ENCODE measurements at regions not wholly inside any gene's neighbourhood (a gene's known extent, or its start where the extent isn't known, plus 50 kb on each side); places are given as distances from the start of the nearest gene placed in this dataset.

DNA sequence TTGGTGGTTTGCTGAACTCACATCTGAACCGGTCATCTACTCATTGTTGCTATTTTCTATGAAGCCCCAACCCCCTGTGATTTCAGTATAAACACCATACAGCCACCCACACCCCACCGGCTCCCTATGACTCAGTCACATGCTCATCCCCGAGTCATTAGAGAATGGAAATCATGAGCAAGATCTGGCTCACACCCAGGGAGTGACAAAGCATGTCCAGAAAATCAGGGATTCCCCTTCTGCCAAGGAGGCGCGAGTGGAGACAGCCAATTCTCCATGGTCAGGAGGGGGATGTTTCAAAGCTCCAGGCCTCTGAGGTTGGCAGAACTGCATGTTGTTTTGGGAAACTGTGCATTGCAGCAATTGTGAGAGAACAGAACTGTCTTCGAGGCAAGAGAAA is 657.5 kb upstream of the TBX3 start:
- no peaks in the 10 kb centered on the region for H3K36me3 ChIP-seq (ENCODE audit: control insufficient read depth, insufficient read depth, low read length)
- H3K4me1 ChIP-seq (ENCODE audit: control insufficient read depth, insufficient read depth, low read length) = no peaks in the 10 kb centered on the region
- H3K4me3 ChIP-seq (ENCODE audit: insufficient read depth, low read depth, low read length) = no peak overlapping the region
- WGBS, 2 experiments = 83 to 84% methylated on average over 6 of the region's 6 CpGs
- no peaks in the 10 kb centered on the region for H3K27me3 ChIP-seq (ENCODE audit: control insufficient read depth, insufficient read depth, low read length, poor library complexity, severe bottlenecking)
- H3K27ac ChIP-seq (ENCODE audit: insufficient read depth, low read depth, low read length, poor library complexity, severe bottlenecking) = no peak overlapping the region
- no peaks in the 10 kb centered on the region for H3K9me3 ChIP-seq (ENCODE audit: control insufficient read depth, low read length)

DNA sequence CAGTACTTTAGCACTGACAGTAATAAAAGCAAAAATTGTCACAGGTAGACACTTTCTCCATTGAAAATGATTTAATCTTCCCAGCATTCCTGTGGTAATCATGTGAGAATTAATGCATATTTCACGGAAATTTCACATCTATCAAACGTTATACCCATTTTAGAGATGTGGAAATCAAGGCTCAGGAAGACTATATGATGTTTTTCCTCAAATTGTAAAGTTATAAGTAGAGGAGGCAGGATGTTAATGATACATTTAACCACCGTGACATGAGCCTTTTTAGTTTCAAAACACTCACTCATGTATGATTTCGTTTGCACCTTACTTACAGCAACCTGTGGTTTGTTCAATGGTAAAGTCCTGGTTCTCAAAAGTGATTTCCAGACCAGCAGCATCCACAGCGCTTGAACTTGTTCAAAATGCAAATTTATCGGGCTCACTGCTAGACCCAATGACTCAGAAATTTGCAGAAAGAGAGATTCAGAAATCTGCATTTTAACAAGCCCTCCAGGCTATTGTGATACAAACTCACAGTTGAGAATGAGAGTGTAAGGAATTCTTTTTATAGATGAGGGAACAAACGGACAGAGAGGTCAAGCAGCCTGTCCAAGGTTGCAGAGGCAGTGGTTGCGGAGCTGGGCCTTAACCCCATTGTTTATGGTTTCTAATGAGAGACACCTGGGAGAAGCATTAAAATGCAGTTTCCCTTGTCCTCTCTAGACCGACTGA is 654.8 kb upstream of the TBX3 start:
- Histone ChIP-seq H3K27ac (ENCODE audit: insufficient read depth, low read depth, low read length, poor library complexity, severe bottlenecking) (no peak overlapping the region), H3K4me1 (ENCODE audit: control insufficient read depth, insufficient read depth, low read length) (no peaks in the 10 kb centered on the region), H3K36me3 (ENCODE audit: control insufficient read depth, insufficient read depth, low read length) (no peaks in the 10 kb centered on the region), H3K9me3 (ENCODE audit: control insufficient read depth, low read length) (no peaks in the 10 kb centered on the region), H3K4me3 (ENCODE audit: insufficient read depth, low read depth, low read length) (no peak overlapping the region), H3K27me3 (ENCODE audit: control insufficient read depth, insufficient read depth, low read length, poor library complexity, severe bottlenecking) (no peaks in the 10 kb centered on the region)
- 70 to 79% methylated on average over 8 to 9 of the region's 9 CpGs for WGBS, 2 experiments

DNA sequence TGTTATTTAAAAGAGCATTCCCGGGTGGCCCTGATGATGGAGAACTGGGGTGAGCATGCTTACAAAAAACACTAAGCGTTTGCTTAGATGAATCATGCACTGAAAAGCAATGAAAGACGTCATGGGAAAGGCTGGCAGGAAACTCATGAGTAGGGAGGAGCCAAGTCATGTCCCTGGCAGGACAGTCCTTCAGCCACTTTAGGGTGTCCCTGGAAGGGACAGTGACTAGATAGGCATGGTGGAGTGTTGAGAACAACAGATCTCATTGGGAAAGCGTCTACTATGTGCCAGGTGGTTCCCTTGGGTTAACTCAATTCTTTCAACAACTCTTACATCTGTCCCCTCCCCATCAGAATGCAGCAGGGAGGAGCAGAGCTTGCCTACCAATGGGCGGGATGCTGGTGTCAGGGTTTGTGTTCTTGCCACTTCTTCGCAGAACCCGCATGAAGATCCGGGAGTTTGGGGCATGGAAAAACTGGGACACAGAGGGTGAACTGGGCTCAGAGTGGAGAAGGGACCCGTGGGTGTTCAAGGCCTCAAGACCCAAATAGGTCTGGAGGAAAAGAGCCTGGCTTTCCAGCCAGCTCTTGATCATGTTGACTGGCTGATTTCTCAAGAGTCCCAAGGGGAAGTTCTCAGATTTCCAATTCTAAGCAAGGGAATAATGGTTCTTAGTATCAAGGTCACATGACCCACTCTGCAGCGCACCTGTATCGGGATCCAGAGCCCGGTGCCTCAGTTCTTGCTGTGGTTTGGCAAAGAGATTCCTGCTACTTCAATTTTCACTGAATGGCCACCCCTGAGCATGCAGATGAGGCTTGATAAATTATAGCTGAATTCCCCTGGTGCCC is 653.9 kb upstream of the TBX3 start:
- H3K4me1 ChIP-seq (ENCODE audit: control insufficient read depth, insufficient read depth, low read length) = no peaks in the 10 kb centered on the region
- H3K27ac ChIP-seq (ENCODE audit: insufficient read depth, low read depth, low read length, poor library complexity, severe bottlenecking) = no peak overlapping the region
- H3K27me3 ChIP-seq (ENCODE audit: control insufficient read depth, insufficient read depth, low read length, poor library complexity, severe bottlenecking) = no peaks in the 10 kb centered on the region
- H3K9me3 ChIP-seq (ENCODE audit: control insufficient read depth, low read length) = no peaks in the 10 kb centered on the region
- H3K4me3 ChIP-seq (ENCODE audit: insufficient read depth, low read depth, low read length) = no peak overlapping the region
- WGBS, 2 experiments = 74 to 80% methylated on average over 12 of the region's 12 CpGs
- H3K36me3 ChIP-seq (ENCODE audit: control insufficient read depth, insufficient read depth, low read length) = no peaks in the 10 kb centered on the region

DNA sequence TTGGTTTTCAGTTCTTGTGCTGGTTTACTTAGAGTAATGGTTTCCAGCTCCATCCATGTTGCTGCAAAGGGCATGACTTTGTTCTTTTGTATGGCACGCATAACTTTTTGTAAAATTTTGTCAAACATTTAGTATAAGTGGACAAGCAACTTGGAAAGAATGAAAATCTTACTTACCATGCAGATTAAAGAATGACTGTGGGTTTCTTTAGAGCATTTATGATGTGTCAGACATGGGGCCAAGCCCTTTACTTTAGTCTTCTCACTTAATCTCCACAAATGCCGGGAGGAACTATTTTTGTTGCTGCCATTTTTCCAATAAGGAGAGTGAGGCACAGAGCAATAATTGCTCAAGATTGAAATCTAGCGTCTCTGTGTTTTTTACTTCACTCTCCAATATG is 652.5 kb upstream of the TBX3 start:
- H3K9me3 ChIP-seq (ENCODE audit: control insufficient read depth, low read length) = no peaks in the 10 kb centered on the region
- peaks cover 3% of the 10 kb centered on the region for H3K27me3 ChIP-seq (ENCODE audit: control insufficient read depth, insufficient read depth, low read length, poor library complexity, severe bottlenecking)
- no peaks in the 10 kb centered on the region for H3K36me3 ChIP-seq (ENCODE audit: control insufficient read depth, insufficient read depth, low read length)
- H3K27ac ChIP-seq (ENCODE audit: insufficient read depth, low read depth, low read length, poor library complexity, severe bottlenecking) = no peak overlapping the region
- WGBS, 2 experiments = 93 to 96% methylated on average over 3 of the region's 3 CpGs
- H3K4me1 ChIP-seq (ENCODE audit: control insufficient read depth, insufficient read depth, low read length) = no peaks in the 10 kb centered on the region
- H3K4me3 ChIP-seq (ENCODE audit: insufficient read depth, low read depth, low read length) = no peak overlapping the region

DNA sequence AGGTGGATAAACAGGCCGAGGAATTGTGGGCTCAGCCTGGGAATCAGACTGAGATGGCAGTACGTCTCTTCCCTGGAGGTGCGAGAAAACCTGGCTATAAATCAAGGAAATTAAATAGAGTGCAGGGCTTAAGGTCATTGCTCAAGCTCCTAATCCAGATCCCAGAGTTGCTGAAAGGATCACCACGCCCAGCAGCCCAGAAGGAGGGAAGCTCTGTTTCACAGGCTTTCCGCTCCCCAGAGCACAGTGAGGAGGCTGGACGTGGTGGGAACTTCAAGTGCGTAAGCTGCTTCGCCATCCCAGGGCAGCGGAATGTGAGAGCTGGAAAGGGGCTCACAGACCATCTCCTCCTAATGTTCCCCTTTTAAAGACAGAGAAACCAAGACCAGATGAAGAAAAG is 651.6 kb upstream of the TBX3 start:
- WGBS, 2 experiments = 87 to 89% methylated on average over 9 of the region's 9 CpGs
- no peak overlapping the region for H3K27ac ChIP-seq (ENCODE audit: insufficient read depth, low read depth, low read length, poor library complexity, severe bottlenecking)
- H3K4me1 ChIP-seq (ENCODE audit: control insufficient read depth, insufficient read depth, low read length) = no peaks in the 10 kb centered on the region
- H3K36me3 ChIP-seq (ENCODE audit: control insufficient read depth, insufficient read depth, low read length) = no peaks in the 10 kb centered on the region
- no peak overlapping the region for H3K4me3 ChIP-seq (ENCODE audit: insufficient read depth, low read depth, low read length)
- H3K9me3 ChIP-seq (ENCODE audit: control insufficient read depth, low read length) = no peaks in the 10 kb centered on the region
- H3K27me3 ChIP-seq (ENCODE audit: control insufficient read depth, insufficient read depth, low read length, poor library complexity, severe bottlenecking) = peaks cover 3% of the 10 kb centered on the region

DNA sequence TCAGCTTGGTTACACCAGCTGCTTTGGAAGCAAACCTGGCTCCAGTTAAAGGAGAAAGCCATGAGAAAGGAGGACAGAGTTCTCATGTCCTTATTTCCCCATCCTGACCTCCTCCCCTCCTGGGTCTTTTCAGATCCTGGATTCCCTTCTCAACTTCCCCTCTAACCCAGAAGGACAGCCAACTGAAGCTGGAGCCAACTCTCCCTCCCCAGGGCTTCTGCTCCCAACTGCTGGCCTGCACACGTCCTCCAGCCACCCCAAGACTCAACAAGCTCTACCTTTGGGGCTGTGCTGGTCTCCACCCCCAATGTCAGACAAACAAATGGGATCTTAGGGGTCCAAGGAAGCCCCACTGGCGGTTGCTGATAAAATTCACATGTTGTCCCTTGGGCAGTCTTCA is 651.1 kb upstream of the TBX3 start:
- Histone ChIP-seq H3K4me3 (ENCODE audit: insufficient read depth, low read depth, low read length) (no peak overlapping the region), H3K27me3 (ENCODE audit: control insufficient read depth, insufficient read depth, low read length, poor library complexity, severe bottlenecking) (peaks cover 3% of the 10 kb centered on the region), H3K27ac (ENCODE audit: insufficient read depth, low read depth, low read length, poor library complexity, severe bottlenecking) (no peak overlapping the region), H3K9me3 (ENCODE audit: control insufficient read depth, low read length) (no peaks in the 10 kb centered on the region), H3K4me1 (ENCODE audit: control insufficient read depth, insufficient read depth, low read length) (no peaks in the 10 kb centered on the region), H3K36me3 (ENCODE audit: control insufficient read depth, insufficient read depth, low read length) (no peaks in the 10 kb centered on the region)
- WGBS, 2 experiments = 84 to 88% methylated on average over 2 of the region's 2 CpGs

DNA sequence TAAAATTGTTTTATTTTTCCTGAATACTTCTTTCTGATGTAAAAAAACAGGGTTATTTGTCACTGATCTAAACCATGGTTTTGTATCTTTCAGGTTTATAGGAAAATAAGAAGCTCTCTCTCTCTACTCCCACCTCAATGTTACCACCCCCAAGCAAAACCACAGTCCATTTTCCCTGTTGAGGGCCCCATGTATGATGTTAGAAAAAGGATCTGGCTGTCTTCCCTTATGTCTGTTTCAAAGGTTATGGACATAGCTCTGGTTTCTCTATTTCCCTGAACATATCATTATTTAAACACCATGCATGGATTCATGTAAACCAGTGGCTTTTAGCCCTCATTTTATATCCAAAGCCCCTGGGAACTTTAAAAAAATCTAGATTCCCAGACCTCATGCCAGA is 649.0 kb upstream of the TBX3 start:
- Histone ChIP-seq H3K4me3 (ENCODE audit: insufficient read depth, low read depth, low read length) (no peak overlapping the region), H3K36me3 (ENCODE audit: control insufficient read depth, insufficient read depth, low read length) (no peaks in the 10 kb centered on the region), H3K9me3 (ENCODE audit: control insufficient read depth, low read length) (no peaks in the 10 kb centered on the region), H3K27me3 (ENCODE audit: control insufficient read depth, insufficient read depth, low read length, poor library complexity, severe bottlenecking) (peaks cover 3% of the 10 kb centered on the region), H3K4me1 (ENCODE audit: control insufficient read depth, insufficient read depth, low read length) (no peaks in the 10 kb centered on the region), H3K27ac (ENCODE audit: insufficient read depth, low read depth, low read length, poor library complexity, severe bottlenecking) (no peak overlapping the region)

DNA sequence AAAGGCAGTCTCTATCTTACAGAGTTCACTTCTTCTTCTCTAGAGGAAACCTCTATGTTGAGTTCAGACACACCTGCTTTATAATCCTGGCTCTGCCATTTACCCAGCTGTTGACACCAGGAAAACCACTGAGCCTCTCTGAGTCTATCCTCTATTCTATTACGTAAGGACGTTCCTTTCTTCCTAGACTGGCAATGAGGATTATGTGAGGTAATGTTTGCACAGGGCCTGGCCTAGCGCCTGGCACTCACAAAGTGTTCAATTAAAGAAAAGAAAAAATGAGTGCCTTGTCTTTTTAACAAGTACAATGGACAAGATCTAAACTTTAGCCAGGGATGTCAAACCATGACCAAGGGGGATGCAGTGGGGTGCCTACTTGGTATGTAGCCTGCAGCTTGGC is 641.9 kb upstream of the TBX3 start:
- Histone ChIP-seq H3K9me3 (ENCODE audit: control insufficient read depth, low read length) (no peaks in the 10 kb centered on the region), H3K27ac (ENCODE audit: insufficient read depth, low read depth, low read length, poor library complexity, severe bottlenecking) (no peak overlapping the region), H3K36me3 (ENCODE audit: control insufficient read depth, insufficient read depth, low read length) (no peaks in the 10 kb centered on the region), H3K4me1 (ENCODE audit: control insufficient read depth, insufficient read depth, low read length) (no peaks in the 10 kb centered on the region), H3K4me3 (ENCODE audit: insufficient read depth, low read depth, low read length) (no peak overlapping the region), H3K27me3 (ENCODE audit: control insufficient read depth, insufficient read depth, low read length, poor library complexity, severe bottlenecking) (no peaks in the 10 kb centered on the region)
- WGBS, 2 experiments = 98 to 100% methylated on average over 3 of the region's 3 CpGs

DNA sequence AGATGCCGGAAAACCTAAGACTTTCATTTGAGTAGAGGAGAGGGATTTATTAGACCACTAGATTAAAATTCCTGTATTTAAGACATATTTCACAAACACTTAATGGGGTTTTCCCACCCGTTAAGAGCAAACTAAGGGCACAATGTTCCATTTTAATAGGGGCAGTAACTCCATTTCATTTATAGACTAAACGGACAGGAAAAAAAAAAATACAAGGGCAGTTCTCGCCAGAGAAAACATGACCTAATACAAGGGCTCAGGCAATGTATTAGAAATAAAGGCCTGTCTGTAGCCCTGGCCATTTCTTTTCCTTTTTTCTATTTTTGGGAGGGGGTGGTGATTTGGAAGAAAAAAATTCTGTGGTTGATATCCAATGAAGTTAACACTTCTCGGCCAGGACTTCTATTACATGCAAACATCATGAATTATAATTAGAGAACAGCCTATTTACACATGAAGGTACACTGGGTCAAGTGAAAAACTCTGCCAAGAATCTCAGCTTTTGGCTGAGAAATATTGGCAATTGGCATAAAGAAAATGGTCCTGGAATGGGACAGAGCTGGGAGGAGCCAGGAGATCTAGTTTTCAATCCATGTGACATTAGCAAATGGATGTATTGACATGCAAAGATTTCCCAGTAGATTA is 641.1 kb upstream of the TBX3 start:
- Histone ChIP-seq H3K36me3 (ENCODE audit: control insufficient read depth, insufficient read depth, low read length) (no peaks in the 10 kb centered on the region), H3K9me3 (ENCODE audit: control insufficient read depth, low read length) (no peaks in the 10 kb centered on the region), H3K27me3 (ENCODE audit: control insufficient read depth, insufficient read depth, low read length, poor library complexity, severe bottlenecking) (no peaks in the 10 kb centered on the region), H3K4me3 (ENCODE audit: insufficient read depth, low read depth, low read length) (no peak overlapping the region), H3K4me1 (ENCODE audit: control insufficient read depth, insufficient read depth, low read length) (no peaks in the 10 kb centered on the region), H3K27ac (ENCODE audit: insufficient read depth, low read depth, low read length, poor library complexity, severe bottlenecking) (no peak overlapping the region)
- WGBS, 2 experiments = 93 to 100% methylated on average over 4 to 5 of the region's 5 CpGs

DNA sequence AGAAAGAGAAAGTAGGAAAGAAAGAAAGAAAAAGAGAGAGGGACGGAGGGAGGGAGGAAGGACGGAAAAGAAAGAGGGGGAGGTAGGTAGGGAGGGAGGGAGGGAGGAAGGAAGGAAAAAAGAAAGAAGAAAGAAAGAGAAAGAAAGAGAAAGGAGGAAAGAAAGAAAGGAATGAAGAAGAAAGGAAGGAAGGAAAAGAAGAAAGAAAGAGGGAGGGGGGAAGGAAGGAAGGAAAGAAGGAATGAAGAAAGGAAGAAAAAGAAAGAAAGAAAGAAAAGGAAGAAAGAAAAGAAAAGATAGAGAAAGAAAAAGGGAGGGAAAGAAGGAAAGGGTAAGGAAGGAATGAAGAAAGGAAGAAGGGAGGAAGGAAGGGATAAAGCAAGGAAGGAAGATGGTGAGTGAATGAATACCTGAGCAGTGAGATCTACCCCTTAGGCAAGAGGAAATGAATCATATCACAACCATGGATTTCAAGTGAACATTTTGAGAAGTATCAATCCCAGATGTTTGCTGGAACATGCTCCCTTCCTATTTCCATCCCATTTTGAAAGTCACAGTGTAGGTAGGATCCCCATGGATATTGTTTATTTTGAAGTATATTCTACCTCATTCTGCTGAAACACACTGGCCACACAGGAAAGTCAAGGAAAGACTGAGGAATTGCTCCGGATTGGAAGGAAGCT is 639.4 kb upstream of the TBX3 start:
- H3K9me3 ChIP-seq (ENCODE audit: control insufficient read depth, low read length) = no peaks in the 10 kb centered on the region
- H3K4me1 ChIP-seq (ENCODE audit: control insufficient read depth, insufficient read depth, low read length) = no peaks in the 10 kb centered on the region
- H3K36me3 ChIP-seq (ENCODE audit: control insufficient read depth, insufficient read depth, low read length) = no peaks in the 10 kb centered on the region
- H3K4me3 ChIP-seq (ENCODE audit: insufficient read depth, low read depth, low read length) = no peak overlapping the region
- no peak overlapping the region for H3K27ac ChIP-seq (ENCODE audit: insufficient read depth, low read depth, low read length, poor library complexity, severe bottlenecking)
- no peaks in the 10 kb centered on the region for H3K27me3 ChIP-seq (ENCODE audit: control insufficient read depth, insufficient read depth, low read length, poor library complexity, severe bottlenecking)
- 94 to 98% methylated on average over 3 of the region's 3 CpGs for WGBS, 2 experiments
